GM21723 (cell line): ENCODE measurements at regions not wholly inside any gene's neighbourhood (a gene's known extent, or its start where the extent isn't known, plus 50 kb on each side); places are given as distances from the start of the nearest gene placed in this dataset.

Experiments used
- ATAC-seq: cut with Tn5 transposase; IDR thresholded peaks from one replicate; pipeline ENCODE4 v1.9.1; 2021; ENCODE audit warnings: mild to moderate bottlenecking, moderate library complexity; ENCODE audit not compliant: unreplicated experiment

DNA sequence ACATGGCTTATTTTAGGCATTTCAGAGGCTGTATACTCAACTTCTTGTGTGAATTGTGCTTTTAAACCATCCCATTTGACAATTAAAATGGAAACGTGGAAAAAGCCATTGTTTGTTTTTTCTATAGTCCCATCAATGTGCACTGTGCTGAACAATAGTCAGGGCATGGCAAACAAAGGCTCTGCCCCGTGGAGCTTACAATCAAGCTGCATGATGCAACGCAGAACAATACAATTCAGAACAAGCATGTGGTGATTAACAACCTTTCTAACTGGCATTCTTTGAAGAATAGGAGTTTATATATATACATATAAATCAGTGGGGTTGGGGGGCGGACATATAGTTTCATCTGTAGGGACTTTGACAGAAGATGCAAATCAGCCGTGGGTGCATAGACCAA is 2125.4 kb upstream of the WWC1 start:
- no peak for ATAC-seq

DNA sequence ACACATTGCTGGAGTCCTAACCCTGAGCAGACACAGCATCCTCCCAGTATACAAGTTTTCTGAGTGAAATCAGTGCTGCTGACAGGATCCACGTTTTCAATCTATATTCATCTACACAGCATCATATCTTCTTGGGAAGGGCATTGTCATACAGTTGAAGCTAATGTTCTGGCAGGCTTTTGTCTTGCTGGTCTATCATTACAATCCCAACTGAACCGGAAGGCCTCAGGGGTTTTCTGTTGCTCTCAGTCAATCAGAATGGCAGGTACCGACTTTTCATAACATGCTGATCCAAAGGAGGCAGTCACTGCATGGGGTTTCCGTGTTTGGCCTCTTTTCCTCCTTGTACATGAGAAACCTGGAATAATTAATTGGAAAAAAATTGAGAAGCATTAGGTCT is 2118.8 kb upstream of the WWC1 start:
- no peak for ATAC-seq

DNA sequence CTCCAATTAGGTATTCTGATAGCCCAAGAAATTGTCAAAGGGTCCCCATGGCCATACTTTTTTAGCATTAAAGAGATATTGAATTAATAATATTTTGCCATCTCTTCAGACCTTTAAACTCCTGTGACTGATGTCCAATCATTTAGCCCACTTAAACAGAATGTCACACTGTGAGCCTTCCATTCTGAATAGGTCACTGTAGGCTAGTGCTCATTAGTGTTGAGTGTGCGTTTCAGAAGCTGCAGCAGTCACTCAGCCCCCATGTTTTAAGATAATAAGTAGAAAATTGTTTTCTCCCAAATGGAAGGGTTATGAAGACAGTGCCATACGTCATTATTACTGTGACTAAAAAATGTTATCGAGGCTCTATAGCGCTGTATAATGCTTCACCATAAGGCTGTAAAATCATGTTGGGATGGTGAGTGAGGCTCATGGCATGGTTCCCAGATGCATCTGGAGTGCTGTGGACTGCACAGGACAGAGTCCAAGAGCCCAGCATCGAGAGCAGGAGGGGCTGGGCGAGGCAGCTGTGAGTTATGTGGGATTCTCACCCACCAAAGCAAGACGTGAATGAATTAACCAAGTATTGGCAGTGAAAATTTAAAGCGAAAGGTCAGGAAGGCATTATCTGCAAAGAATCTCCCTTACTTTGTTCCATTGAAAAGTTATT is 2112.9 kb upstream of the WWC1 start:
- ATAC-seq: no peak

DNA sequence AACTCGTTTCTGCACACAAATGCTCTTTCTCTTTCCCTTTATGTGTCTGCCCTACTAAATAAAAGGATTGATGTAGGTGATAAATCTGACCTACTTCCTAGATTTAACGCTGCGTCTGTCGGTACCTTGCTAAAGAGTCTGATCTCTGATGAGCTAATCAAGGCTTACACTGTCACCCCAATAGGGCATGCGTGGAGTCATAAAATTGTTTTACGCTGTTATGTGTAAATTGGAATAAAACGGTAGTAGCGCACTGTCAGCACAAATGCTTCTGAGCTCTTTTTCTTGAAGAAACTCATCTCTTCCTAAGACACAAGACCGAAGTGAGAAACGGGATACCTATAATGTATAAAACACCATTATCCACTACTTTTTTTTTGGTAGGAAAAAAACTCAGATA is 2106.3 kb upstream of the WWC1 start:
- no peak for ATAC-seq

DNA sequence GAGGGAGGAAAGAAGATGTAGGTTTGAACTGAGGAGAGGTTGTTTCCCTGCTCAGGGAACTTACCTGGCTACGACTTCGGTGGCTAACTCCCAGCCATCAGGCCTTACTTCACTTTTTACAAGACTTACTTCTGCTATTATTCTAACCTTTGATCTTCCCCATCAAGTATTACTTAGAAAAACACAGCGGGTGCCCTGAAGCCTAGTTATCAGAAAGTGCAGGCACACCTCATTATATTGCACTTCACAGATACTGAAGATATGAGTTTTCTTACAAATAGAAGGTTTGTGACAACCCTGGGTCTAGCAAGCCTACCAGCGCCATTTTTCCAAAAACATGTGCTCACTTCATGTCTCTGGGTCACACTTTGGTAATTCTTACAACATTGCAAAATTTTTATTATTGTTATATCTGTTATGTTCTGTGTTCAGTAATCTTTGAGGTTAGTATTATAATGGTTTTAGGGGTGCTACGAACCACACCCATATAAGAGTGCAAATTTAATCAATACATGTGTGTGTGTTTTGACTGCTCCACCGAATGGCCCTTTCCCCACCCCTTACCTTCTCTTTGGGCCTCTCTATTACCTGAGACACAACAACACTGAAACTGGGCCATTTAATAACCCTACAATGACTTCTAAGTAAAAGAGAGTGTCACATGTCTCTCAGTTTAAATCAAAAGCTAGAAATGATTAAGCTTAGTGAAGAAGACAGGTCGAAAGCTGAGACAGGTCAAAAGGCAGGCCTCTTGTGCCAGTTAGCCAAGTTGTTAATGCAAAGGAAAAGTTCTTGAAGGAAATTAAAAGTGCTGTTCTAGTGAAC is 2102.7 kb upstream of the WWC1 start:
- ATAC-seq: no peak

DNA sequence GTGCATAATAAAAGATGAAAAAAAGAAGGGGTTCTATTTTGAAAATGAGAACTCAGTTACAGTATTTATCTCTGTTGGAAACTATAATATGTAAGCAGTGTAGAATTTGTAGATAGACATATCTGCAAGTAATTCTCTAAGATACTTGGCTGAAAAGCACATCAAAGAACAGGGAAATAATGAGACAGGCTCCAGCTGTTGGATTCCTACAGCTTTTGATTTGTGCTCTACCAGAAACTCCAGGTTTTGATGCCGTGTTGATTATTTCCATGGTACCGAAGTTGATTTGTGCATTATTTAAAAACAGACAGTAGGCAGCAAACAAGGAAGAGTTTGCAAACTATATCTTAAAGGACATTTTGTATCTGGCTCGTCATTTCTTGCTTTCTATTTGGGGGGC is 2098.7 kb upstream of the WWC1 start:
- no peak for ATAC-seq

DNA sequence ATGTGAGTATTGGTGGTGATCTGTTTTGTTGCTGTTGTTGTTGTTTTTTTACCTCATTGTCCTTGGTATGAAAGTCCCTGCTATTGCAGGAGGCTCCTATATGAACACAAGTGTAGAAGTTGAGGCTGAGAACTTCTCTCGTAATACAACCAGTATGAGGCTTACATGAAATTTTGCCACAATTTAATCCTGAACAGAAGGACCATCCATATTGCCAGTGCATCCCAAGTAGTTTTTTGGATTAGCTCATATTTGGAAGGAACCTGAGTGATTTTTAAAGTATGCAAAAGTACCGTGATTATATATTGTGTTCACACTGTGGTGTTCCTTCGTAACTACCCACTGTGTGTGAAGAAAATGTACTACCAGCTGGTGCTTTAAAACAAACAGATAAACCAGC is 2095.5 kb upstream of the WWC1 start:
- ATAC-seq: no peak

DNA sequence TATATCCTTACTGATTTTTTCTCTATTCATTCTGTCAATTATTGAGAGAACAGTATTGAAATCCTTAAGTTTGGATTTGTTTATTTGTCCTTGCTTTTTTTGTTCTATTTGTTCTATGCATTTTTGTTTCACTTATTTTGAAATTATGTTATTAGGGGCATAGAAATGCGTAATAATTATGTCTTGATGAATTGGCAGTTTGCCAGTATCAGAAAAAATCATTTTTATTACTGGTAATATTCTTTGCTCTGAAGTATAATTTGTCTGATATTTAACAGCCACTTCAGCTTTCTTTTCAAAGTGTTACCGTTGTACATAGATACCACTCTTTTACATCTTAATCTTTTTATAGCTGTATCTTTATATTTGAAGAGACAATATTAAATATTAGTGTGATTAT is 2090.9 kb upstream of the WWC1 start:
- no peak for ATAC-seq

DNA sequence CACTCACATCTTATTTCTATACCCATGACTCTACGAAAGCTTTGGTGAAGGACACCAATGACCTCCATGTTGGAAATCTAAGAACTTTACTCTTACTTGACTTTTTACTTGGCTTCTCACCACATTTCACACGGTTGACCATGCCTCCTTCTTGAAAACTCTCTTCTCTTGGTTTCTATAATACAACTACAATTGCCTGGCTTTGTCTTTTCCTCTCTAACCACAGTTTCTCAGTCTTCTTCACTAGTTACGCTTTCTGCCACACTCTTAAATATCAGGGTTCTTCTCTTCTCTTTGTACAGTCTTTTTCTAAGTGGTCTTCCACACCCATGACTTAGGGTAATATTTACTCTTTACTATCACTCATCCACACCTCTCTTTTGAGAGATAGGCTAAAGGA is 2079.8 kb upstream of the WWC1 start:
- no peak for ATAC-seq

DNA sequence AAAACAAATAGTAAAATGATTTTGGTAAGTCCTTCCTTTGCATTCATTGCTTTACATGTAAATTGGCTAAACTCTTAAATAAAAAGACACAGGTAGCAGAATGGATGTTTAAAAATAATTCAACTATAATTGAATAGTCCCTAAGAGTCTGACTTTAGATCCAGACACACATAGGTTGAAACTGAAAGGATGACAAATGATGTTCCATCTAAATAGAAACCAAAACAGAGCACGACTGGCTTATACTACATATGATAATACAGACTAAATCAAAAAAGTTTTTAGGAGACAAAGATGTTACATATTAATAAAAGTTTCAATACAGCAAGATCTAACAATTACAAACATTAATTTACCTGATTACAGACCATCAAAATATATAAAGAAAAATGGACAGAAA is 2055.1 kb upstream of the WWC1 start:
- ATAC-seq: no peak

DNA sequence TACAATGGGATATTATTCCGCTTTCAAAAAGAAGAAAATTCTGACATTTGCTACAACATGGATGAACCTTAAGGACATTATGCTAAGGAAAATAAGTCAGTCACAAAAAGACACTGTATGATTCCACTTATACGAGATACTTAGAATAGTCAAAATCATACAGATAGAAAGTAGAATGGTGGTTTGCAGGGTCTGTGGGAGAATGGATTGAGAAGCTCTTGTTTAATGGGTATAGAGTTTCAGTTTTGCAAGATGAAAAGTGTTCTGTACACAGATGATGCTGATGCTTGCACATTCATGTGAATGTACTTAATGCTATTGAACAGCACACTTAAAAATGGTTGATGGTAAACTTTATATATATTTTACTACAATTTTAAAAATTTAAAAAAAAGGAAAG is 2050.7 kb upstream of the WWC1 start:
- no peak for ATAC-seq

DNA sequence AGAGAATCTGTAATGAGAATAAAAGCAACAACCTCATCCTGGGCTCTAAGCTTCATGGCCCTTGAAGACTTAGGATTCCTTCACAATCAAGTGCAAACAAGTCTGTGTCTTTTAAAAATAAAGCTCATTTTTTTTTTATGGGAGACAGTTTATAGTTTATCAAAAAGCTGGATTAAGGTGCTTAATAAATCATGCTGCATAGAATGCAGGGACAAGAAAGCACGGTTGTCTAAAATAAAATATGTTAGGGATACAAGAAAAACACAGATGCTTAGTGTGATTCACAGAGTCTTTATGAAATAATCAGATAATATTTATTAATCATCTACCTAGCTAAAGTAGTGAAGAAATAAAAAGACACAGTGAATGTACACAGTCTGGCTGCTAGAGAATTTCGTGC is 2045.9 kb upstream of the WWC1 start:
- ATAC-seq: no peak

DNA sequence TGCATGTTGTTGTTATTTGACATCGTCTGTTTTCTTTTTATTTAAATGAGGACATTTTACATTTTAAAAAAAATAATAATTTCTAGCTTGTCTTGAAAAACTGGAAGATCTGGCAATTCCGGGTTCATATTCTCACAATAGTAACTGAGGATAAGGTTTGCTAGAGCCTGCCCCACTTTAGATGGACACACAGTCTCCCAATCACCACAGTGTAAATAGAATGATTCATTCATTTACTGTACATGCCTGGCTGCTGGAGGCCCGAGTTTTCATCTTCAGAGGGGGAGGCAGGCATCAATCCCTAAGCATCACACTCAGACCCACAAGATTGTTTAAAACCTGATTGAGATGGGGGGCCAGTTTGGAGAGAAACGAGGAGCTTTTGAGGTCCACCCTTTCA is 2039.7 kb upstream of the WWC1 start:
- ATAC-seq: no peak

DNA sequence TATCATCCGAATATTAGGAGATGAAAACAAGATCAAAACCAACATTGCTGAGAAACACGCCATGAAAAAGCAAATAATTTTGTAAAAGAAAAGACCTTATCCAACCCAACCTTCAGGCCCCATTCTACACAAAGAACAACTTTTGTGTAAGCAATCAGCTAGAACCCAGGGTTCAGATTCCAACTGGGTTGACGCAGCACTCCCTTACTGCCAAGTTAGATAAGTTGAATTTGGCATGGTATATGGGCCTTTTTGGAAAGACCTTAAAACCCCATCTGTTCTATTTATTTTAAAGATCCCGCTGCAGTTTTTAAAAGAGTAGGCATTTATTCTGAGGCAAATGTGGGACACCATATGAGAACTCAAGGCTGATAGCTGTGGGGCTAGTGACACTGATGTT is 2033.8 kb upstream of the WWC1 start:
- ATAC-seq: no peak

DNA sequence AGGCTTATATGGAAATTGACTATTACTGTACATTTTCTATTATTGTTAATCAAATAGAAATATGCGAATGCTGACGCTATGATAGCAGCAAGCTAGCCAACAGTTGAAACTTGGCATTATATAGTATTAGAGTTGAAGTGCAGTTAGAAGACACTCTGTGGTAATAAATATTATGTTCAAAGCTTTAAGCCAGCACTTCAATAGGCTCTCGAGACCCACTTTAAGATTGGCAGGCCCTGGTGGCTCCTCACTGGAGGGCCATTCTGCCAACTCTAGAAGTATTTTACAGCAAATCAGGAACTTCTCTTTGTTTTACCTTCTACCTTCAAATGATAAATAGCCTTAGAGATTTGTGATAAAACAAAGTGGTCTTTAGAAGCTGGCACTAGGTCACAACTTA is 2029.0 kb upstream of the WWC1 start:
- ATAC-seq: no peak

DNA sequence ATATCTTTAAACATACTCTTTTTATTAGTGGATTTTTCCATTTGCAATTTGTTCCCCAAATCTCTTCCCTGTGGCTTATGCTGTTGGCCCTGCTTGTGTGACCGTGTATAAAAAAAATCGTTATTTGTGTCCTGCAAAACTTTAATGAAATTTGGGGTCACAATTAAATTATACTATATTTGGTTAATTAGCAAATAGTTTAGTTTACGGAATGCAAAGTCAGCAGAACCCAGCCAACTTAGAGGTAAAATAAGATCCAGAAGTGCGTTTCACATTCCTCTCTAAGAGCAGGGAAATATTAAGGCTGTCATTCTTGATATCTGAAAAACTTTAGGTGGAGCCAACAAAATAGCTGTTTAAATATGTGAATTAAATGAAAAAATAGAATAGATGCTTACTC is 2023.5 kb upstream of the WWC1 start:
- no peak for ATAC-seq

DNA sequence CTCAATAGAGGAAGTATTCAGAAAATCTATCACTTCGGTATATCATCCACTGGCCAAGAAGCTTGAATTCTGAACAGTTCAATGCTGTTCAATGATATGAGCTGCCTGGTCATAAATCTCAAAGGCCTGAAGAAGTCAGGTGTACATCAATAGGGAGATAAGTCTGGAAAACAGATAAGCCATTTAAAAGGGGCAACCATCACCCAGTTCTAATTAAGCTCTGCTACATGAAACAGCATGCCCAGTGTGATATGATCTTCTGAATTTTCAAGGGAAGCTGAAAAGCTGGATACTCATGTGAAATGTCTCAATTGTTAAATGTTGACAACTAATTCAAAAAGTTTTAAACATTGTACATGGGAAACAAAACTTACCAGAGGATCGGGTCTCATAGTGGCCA is 2020.7 kb upstream of the WWC1 start:
- ATAC-seq: no peak

DNA sequence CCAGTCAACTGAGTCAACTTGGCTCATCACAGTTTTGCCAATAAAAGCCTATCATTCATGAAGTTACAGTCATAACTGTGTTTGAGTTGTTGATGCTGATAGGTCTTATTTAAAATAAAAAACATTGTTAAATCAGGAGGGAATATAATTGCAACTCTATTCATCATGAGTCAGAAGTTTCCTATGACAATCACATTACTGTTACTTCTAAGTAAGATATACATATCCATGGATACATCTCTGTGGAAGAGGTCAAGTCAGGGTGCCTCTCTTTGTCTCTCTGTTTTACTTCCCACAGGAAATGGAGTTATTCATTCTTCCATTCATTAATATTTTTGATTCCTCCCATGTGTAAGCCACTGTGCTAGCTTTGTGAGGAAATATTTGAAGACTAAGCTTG is 2015.4 kb upstream of the WWC1 start:
- no peak for ATAC-seq

DNA sequence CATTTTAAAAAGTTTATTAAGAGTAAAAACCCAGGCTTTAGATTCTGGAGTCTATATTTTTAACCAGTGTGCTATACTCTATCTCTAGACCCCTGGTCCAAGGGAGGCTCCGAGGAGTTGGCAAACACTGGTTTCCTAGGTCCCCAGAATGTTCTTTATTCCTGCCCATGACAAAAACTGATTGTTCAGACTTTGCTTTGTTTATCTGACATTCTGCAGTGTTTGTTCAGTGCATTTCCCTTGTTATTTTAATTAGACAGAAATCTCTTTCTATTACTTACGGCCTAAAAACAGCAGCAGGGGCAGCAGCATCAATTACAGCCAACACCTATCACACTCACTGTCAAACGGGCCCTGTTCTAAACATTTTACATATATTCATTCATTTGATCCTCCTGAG is 2011.6 kb upstream of the WWC1 start:
- ATAC-seq: no peak

DNA sequence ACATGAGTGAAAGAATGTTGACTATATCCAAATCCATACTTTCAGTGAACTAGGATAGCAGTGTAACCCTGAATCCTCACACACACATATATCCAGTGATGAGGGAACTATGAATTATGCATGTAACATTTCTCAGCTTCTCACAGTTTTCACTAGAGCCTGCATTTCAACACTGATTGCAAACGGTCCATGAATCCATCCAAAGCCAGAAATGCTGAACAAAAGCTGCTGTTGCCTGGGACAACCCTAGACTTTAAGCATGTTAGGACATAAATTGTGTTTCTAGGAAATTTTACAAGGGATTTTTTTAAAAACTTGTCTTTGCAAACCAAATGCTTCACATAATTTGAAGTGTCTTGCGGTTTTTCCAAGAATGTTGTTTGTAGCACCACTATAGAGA is 2010.0 kb upstream of the WWC1 start:
- no peak for ATAC-seq

DNA sequence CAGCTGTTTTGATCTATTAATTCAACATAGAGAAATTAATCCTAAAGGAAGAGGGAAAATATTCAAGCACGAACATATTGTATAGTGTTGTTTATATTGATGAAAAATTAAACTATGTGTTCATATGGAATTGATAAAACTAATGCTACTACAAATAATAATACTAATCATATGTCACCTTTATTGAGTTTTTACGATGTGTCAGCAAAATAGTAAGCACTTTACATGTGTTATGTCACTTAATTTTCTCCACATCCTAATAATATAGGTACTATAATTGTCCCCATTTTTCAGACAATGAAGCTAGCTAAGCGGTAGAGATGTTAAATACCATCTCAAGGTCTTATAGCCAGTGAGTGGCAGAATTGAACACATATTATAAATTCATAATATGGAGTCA is 2008.5 kb upstream of the WWC1 start:
- no peak for ATAC-seq

DNA sequence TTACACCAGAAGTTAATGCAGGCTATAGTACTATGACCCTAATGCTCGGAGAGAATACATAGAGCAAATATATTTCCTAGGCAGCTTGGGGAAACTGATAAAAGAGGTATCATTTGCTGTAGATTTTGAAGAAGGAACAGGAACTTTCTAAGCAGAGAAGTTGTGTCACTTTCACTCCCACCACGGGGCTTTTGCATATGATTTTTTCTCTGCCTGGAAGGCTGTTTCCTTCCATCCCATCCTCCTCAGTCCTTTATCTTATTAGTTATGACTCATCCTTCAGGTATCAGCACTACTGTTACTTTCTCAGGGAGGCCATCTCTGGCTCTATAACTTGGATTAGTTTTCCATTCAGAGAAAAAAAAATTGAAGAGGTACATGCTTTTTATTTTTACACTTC is 2006.1 kb upstream of the WWC1 start:
- no peak for ATAC-seq

DNA sequence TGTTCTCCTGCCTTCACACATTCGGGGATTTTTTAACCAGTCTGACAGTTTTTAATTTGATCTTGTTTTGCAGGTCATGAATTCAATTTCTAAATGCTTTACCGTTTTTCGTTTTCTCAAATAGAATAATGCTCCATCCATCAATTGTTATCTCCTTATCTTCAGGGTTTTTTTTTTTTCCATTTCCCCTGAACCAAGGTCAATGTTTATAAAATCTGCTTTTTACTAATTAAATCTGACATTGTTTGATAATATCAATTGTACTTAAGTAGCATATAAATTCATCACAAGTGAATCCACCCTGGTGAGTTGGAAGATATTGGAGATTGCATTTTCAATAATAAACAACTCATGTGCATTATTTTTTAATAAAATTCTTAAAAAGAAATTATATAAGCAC is 2004.6 kb upstream of the WWC1 start:
- no peak for ATAC-seq
